Bronchial epithelial cell (primary cell): ENCODE measurements at regions not wholly inside any gene's neighbourhood (a gene's known extent, or its start where the extent isn't known, plus 50 kb on each side); places are given as distances from the start of the nearest gene placed in this dataset.

Experiments
- DNase-seq: peaks from one replicate; pipeline ENCODE4 v3.0.0-alpha.2; 2010; ENCODE audit warnings: low read depth
- FAIRE-seq: peaks from 2 replicates; lab custom pipeline; 2011; peaks lifted over from hg19 to GRCh38; lab: Jason Lieb, UNC
- H3K27me3 ChIP-seq: 2 replicates; pipeline ENCODE4 v1.5.1; 2011; ENCODE audit warnings: low read length; ENCODE audit not compliant: control insufficient read depth, insufficient read depth
- H3K36me3 ChIP-seq: 2 replicates; pipeline ENCODE4 v1.5.1; 2011; ENCODE audit warnings: low read length; ENCODE audit not compliant: control insufficient read depth, insufficient read depth
- H3K4me3 ChIP-seq: 2 replicates; pipeline ENCODE4 v1.5.1; 2011; ENCODE audit warnings: mild to moderate bottlenecking, low read depth, low read length, control low read depth
- TF ChIP-seq, protein P1 (sequence below): IDR thresholded peaks from 2 replicates; pipeline ENCODE4 v1.5.1; 2011; ENCODE audit warnings: mild to moderate bottlenecking, moderate library complexity, low read length, control low read depth, inconsistent platforms; ENCODE audit not compliant: insufficient read depth, severe bottlenecking

DNA sequence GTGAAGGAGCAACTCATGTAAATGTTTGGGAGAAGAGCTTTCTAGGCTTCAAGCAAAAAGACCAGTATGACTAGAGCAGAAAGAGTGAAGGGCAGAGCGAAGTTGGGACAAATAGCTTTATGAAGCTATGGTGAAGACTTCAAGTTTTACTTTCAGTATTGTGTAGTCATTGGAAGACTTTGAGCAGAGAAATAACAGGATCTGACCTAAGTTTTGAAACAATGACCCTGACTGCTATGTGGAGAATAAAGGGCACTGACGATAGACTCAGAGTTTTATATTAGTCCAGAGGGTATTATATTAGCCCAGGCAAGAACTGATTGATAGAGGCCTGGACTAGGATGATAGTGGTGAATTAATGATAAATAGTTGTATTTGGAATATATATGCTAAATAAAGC lies 187.3 kb downstream of the KTN1 start:
- Histone ChIP-seq H3K27me3 (no peaks in the 10 kb centered on the region), H3K4me3 (no peak overlapping the region), H3K36me3 (no peaks in the 10 kb centered on the region)
- no peak for DNase-seq
- TF ChIP-seq, protein P1, sequence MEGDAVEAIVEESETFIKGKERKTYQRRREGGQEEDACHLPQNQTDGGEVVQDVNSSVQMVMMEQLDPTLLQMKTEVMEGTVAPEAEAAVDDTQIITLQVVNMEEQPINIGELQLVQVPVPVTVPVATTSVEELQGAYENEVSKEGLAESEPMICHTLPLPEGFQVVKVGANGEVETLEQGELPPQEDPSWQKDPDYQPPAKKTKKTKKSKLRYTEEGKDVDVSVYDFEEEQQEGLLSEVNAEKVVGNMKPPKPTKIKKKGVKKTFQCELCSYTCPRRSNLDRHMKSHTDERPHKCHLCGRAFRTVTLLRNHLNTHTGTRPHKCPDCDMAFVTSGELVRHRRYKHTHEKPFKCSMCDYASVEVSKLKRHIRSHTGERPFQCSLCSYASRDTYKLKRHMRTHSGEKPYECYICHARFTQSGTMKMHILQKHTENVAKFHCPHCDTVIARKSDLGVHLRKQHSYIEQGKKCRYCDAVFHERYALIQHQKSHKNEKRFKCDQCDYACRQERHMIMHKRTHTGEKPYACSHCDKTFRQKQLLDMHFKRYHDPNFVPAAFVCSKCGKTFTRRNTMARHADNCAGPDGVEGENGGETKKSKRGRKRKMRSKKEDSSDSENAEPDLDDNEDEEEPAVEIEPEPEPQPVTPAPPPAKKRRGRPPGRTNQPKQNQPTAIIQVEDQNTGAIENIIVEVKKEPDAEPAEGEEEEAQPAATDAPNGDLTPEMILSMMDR = no peak
- FAIRE-seq = no peak

DNA sequence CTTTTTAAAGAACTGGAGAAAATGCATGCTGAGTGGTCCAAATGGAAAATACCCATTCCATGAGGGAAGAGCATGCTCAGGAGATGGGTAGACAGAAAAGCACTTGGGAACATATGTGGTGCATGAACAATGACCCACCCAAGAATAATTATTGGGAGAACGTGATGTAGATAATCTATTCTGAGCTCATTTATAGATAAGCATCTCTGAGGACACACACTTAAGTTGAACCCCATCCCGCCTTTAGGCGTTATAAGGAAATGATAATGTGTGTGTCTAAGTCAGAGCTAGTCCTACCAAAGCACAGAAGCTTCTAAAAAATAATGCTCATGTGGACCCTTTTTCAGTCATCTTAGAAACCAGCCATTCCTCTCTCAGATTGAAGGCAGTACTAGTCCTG lies 189.9 kb downstream of the KTN1 start:
- Histone ChIP-seq H3K27me3 (no peaks in the 10 kb centered on the region), H3K36me3 (no peaks in the 10 kb centered on the region), H3K4me3 (no peak overlapping the region)
- no peak for DNase-seq
- no peak for FAIRE-seq
- TF ChIP-seq, protein P1 = no peak

DNA sequence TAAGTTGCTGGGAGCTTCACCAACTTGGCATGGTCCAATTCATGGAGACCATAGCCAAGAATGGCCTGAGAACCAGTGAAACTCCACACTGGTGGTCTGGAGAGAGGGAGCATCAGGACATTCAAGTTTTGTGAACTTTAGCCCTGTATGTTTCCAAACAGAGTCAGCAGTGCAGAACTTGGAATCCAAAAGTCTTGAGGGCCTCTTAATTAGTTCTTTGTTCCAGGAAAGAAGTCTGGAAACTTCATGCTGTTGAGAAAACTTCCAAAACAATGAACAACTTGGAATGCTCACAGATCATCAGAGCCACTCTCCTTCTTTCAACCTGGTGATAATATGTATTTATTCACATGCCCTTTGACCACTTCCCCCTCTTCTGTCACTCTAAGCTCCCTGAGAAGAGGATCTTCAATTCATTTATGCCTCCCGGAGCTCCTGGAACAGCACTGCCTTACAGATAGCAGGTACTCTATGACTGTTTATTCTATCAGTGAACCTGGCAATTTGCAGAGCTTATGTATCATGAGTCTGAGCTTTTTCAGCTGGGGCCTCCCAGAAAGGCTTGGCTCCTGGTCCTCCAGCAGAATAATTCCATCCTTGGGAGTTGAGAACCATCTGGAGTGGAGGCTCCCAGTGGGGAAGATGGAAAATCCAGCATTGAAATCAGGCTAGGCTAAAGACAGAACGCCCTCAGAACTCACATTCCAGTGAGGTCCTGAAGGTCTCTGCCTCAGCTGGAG lies 191.4 kb downstream of the KTN1 start:
- no peak for DNase-seq

DNA sequence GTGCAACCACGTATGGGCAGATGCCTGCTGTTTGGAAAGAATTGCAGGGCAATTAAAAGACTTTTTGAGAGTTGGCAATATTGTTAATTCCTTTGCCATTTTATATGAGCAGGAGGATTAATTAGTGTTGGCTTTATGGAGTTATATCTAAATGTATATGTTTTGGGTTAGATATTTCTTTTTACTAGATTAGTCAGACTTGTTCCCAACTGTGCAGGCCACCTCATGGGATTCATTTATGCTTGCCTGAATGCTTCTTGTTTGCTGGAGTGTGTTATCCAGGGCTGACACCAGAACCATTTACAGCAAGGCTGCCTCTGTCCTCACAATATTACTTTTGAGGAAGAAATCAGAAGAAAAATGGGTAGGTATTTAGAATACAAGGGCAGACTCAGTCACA lies 192.5 kb downstream of the KTN1 start:
- TF ChIP-seq, protein P1 = no peak
- no peak for FAIRE-seq
- Histone ChIP-seq H3K36me3 (no peaks in the 10 kb centered on the region), H3K4me3 (no peak overlapping the region), H3K27me3 (no peaks in the 10 kb centered on the region)
- DNase-seq = no peak

More for the DNA sequence above, 191.4 kb downstream of the KTN1 start:
- no peak for FAIRE-seq
- Histone ChIP-seq H3K4me3 (no peak overlapping the region), H3K27me3 (no peaks in the 10 kb centered on the region), H3K36me3 (no peaks in the 10 kb centered on the region)
- TF ChIP-seq, protein P1 = no peak

DNA sequence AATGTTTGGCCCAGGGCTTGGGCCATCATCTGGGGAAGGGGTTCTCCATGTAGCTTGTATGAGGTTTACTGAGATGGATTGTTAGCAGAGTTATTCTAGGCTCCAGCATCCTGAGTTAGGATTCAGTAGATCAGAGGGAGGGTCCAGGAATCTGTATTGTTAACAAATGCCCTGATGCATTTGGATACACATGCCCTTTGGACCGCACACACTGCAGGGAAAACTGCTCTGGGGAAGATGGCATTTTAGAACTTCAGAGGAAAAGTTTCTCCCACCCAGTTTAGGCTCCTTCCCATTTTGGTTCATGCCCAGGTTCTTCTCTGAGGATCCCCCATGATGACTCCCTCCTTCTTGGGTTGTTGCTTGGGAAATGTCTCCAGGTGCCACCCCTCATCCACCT lies 193.3 kb downstream of the KTN1 start:
- FAIRE-seq = no peak
- Histone ChIP-seq H3K4me3 (no peak overlapping the region), H3K27me3 (no peaks in the 10 kb centered on the region), H3K36me3 (no peaks in the 10 kb centered on the region)
- no peak for DNase-seq
- TF ChIP-seq, protein P1 = no peak
